ENCODE measurements at regions not wholly inside any gene's neighbourhood (a gene's known extent, or its start where the extent isn't known, plus 50 kb on each side); places are given as distances from the start of the nearest gene placed in this dataset.
"Not testable (repeated sequence)": the region's sequence is repeated elsewhere in the genome, so short reads cannot be mapped to it uniquely, and the experiment has no call there.

- DNase-seq (ENCODE audit: low spot score), result no peak
These were observed 233.3 kb upstream of the SLCO3A1 start for GRCh38 chr15:91620229-91620628.

DNA sequence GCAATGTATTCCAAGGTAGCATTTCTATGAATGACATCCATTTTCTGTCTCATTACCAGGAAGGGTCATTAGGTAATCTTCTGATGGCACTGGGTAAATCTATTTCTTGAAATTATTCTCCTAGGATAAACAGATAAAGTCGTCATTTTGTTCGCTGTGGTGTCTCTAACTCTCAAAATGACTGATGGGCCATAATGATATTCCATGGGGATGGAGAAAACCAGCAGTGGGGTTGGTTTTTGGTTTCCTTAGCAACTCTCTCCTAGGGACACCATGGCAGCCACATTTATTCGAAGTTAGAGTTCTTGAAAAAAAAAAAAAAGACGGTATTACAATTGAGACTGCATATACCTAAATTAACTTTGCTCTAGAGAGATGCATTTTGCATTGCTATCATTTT lies 231.3 kb upstream of the SLCO3A1 start:
- DNase-seq (ENCODE audit: low spot score), result no peak

GRCh38 chr15:91622711-91623342 lies 230.7 kb upstream of the SLCO3A1 start:
- no peak for DNase-seq (ENCODE audit: low spot score)

DNA sequence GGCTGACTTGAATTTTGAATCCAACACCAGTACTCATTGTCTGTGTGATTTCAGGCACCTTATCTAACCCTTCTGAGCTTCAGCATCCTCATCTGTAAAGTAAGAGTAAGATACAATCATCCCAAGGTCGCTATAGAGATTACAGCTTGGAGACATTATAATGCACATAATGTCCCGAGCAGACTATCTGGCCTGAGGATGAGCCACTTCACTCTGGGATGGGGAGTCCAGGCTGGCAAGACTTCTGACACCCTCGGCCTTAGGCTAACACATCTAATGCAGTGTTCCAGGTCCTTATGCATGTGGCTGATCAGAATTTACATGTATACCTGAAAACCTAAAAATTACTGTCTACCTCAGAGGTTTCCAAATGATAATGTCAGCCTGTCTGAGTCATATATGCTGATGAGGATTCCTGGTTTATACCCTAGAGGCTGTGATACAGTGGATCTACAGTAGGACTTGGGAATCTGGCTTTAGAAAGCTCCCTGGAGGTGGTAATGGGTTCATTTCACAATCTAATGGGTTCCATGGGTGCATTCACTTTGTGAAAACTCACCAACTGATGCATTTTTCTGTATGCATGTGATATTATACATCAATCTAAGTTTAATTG lies 229.0 kb upstream of the SLCO3A1 start:
- no peak for DNase-seq (ENCODE audit: low spot score)

GRCh38 chr15:91625506-91625905 lies 228.0 kb upstream of the SLCO3A1 start:
- DNase-seq (ENCODE audit: low spot score), result no peak

DNA sequence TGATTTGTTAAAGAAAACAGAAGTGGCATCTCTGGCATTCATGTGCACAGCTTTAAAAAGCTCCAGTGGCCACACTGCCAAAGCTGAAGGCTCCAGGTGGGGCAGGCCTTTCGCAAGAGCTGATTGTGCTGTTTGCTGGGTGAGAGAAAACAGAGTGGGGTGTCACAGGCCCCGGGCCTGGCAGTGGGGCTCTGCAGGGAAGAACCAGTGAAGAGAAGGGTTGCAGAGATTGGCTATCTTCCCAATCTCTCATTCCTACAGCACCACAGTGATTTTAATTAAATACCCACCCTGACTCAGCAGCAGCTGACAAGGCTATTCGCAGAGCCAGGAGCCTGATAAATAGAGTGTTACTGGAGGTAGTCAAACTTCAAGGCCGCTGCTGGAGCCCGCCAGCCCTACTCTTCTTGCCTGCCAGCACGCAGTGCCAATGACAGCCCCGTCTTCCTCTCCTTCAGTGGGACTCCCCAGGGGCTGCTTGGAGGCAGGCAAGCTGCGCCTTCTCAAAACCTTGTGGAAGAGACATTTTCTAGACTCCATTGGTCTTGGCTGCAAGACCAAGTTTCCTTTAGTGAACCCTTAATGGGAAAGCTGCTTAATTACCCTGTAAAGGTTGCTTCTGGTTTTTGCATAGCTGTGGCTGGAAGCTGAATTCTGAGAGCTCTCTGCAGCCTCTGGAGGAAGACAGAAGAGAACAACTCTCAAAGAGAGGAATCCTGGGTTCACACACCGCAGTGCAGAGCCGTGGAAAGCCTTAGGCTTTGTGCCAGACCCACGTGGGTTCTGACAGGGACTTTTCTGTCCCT lies 225.8 kb upstream of the SLCO3A1 start:
- DNase-seq (ENCODE audit: low spot score), result no peak

DNA sequence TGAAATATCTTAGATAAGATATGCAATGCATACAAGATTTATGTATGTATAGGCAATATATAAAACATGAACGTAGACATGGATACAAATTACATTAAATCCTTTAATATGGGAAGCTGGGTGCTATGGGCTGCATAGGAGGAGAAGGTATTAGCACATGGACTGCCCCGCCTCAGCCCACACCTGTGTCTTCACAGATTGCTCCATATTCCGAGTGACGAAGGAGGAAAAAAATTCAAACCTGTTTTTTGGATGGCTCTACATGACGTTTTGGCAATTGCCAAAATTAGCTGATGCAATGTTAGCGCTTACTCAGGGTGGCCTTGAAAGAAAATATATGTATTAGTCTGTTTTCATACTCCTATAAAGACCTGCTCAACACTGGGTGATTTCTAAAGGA lies 223.4 kb upstream of the SLCO3A1 start:
- no peak for DNase-seq (ENCODE audit: low spot score)

- no peak for DNase-seq (ENCODE audit: low spot score)
These were observed 221.3 kb upstream of the SLCO3A1 start for GRCh38 chr15:91632176-91632575.

DNA sequence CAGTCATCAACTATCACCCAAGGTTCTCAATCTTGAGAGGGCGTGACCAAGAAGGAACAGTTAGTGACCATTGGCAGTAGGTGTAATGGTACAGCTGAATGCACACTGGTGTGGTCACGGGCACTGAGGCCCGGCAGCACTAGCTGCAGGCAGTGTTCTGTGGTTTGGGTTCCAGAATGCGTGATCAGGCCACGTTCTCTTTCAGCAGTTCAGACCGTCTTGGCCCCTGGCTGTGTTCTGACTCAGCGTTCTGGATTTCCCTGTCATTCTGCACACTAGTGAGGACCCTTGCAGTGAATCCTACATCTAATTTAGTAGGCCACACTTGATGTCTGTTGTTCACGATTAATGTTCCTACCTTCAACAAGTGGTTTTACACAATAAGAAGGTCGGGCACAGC lies 220.5 kb upstream of the SLCO3A1 start:
- no peak for DNase-seq (ENCODE audit: low spot score)

- DNase-seq (ENCODE audit: low spot score), result no peak
These were observed 219.3 kb upstream of the SLCO3A1 start for GRCh38 chr15:91634179-91634578.

DNA sequence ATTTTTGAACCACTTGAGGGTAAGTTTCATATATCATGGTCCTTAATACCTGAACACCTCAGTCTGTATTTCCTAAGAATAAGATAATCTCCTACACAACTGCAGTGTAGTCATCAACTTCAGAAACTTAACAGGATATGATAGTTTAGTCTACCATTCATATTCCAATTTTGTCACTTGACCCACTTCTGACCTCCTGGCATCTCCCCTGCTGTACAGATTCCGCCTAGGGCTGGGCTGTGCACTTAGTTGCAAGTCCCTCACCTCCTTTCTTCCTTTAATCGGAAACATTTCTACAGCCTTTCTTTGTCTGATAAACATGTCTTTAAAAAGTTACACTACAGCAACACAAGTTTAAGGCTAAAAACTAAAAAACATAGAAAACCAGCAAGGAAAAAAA lies 218.4 kb upstream of the SLCO3A1 start:
- DNase-seq (ENCODE audit: low spot score), result no peak

DNA sequence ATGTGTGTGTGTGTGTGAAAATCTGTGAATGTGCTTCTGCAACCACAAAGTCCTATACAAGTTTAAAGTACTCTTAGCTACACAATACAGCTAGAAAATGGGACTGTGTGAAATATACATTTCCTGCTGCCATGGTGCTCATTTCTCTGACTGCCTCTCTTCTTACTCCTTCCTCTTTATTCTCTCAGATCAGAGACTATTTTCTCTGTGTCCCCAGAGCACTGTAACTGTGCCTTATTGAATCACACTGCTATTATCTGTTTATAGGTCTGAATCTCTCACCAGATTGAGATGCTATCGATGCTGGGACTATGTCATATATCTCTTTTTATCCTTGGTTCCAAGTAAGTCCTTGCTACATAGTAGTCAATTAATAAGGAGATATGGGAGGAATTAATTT lies 217.9 kb upstream of the SLCO3A1 start:
- DNase-seq (ENCODE audit: low spot score), result no peak

GRCh38 chr15:91649016-91649415 lies 204.5 kb upstream of the SLCO3A1 start:
- no peak for DNase-seq (ENCODE audit: low spot score)

DNA sequence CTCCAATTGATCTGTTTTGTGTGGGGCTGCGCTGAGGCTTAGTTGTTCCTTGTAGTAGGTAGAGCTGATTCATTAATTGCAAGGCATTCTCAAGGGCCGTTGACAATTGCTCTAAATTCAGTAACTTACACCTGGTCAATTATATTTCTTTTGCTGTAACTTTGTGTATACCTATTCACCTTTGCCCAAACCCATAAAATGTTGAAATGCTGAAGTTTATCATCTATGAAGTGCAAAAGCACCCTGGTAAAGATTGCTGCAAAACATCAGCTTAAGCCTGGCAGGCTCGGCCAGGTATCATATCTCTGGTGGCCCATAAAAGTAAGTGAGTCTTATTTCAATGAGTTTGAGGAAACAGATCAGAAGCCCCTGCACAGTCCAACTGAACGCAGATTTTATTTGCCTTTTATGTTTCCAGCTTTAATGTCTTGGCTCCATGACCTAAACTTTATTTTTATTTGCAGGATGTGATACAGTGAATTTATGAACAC lies 203.6 kb upstream of the SLCO3A1 start:
- DNase-seq (ENCODE audit: low spot score), result no peak

DNA sequence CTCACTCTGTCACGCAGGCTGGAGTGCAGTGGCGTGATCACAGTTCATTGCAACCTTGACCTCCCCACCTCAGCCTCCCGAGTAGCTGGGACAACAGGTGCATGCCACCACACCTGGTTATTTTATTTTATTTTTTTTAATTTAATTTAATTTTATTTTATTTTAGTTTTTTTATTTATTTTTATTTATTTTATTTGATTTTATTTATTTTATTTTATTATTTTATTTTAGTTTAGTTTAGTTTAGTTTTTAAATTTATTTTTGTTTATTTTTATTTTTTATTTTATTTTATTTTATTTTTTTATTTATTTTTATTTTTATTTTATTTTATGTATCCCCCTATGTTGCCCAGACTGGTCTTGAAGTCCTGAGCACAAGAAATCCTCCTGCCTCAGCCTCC lies 202.3 kb upstream of the SLCO3A1 start:
- DNase-seq (ENCODE audit: low spot score), result no peak

GRCh38 chr15:91652610-91653207 lies 200.8 kb upstream of the SLCO3A1 start:
- DNase-seq (ENCODE audit: low spot score), result no peak

DNA sequence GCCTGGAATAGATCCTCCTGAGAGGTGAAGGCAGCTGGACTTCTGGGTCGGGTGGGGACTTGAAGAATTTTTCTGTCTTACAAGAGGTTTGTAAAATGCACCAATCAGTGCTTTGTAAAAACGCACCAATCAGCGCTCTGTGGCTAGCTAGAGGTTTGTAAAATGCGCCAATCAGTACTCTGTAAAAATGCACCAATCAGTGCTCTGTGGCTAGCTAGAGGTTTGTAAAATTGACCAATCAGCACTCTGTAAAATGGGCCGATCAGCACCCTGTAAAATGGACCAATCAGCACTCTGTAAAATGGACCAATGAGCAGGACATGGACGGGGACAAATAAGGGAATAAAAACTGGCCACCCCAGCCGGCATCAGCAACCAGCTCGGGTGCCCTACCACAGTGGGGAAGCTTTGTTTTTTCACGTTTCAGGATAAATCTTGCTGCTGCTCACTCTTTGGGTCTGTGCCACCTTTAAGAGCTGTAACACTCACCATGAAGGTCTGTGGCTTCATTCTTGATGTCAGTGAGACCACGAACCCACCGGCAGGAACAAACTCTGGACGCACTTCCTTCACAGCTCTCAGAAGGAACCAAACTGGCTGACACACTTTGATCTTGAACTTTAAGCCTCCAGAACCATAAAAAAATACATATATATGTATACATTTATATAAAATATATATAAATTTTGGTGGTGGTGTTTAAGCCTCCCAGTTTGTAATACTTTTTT lies 197.8 kb upstream of the SLCO3A1 start:
- not testable (repeated sequence) for DNase-seq (ENCODE audit: low spot score)

DNA sequence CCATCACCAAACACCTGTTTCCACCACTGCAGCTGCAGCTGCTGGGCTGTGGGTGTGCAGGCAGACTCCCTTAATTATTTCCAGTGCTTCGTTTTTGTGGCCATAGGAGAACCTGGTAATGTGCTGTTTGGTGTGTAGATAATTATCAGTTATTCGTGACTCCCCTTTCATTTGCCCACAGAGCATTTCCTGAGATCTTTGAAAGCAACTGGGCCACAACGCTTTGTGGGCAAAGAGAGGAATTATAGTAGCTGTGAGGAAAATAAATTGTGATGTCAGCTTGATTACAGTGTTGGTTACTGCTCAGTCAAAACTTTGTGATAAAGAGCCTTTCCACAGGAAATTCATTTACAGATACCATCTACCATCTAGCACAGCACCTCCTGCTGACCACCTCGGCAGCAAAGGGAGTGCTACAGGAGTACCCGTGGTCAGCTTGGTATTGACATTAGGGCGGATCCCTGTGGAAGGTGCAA lies 193.3 kb upstream of the SLCO3A1 start:
- DNase-seq (ENCODE audit: low spot score), result no peak

DNA sequence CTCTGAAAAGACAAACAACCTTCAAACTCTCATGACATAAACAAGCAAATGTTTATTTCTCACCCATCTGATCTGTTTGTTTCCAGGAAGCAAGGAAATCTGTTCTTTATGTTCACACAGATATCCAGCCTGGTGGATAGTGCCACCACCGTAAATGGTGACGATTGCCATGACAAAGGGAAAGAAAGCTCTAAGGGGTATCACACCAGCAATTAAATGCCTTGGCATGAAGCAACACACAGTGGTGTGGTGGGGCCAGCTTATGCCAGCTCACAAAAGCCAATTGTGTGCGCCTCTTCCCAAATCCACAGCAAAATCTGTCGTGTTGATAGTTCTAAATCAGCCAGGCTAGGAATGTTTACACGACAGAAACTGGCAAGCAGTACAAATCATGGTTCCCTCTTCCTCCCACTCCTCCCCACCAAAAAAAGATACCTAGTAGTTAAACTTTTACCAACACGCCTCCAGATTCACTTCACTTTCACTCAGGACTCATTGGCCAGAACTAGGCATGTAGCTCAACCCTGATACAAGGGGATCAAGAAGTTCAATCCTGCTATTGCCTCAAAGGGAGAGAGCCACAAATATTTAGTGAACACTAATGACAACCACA lies 189.2 kb upstream of the SLCO3A1 start:
- DNase-seq (ENCODE audit: low spot score), result no peak

- DNase-seq (ENCODE audit: low spot score), result no peak
These were observed 188.3 kb upstream of the SLCO3A1 start for GRCh38 chr15:91665212-91665611.

DNA sequence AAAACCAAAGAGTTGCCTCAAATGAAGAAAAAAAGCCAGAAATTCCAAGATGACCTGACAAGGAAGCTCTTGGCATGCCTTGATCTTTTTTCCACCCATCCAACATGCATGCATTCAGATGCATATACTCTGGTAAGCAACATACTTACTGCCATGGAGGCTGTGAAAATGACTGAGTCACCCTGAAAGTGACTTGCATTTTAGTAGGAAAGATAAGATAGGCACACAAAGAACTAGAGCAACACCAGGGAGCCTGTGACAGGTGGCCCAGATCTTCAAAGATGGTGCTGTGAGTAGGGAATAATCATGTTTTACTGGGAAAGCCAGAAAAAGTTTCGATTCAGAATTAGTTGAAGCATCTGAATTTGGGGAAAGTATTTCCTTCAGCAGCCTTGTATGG lies 185.1 kb upstream of the SLCO3A1 start:
- no peak for DNase-seq (ENCODE audit: low spot score)

DNA sequence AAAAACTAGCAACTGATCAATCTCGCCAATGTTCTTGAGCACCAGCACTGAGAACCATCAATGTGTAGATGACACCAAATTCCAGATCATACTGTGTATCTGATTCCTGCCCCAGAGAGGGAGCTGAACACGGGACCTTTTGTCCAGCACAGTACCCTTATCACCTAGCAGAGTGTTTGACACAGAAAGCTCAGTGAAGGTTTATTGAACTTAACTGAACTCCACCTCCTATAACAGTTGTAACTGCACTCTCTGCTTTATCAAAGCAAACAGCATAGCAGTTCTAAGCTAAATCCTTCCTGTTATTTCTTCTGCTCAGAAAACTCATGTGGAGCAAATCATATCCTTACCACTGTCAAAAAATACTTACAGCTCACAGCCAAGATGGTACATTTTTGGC lies 183.4 kb upstream of the SLCO3A1 start:
- DNase-seq (ENCODE audit: low spot score), result no peak

Data from LoVo (cell line).